DOHH2 (cell line): ENCODE measurements at regions not wholly inside any gene's neighbourhood (a gene's known extent, or its start where the extent isn't known, plus 50 kb on each side); places are given as distances from the start of the nearest gene placed in this dataset.

ENCODE experiments used
- CTCF ChIP-seq: fragments of 200-600 bp; sonication (generic); IDR thresholded peaks from one replicate; pipeline ENCODE4 v1.5.1; 2014; ENCODE audit warnings: antibody characterized with exemption, mild to moderate bottlenecking, low read depth, low read length; ENCODE audit not compliant: poor library complexity, severe bottlenecking
- EZH2phosphoT487 ChIP-seq: fragments of 200-600 bp; sonication (generic); IDR thresholded peaks from 2 replicates; pipeline ENCODE4 v1.6.1; 2017; ENCODE audit warnings: borderline replicate concordance, mild to moderate bottlenecking, antibody characterized with exemption, low read length, moderate library complexity, mixed read lengths

GRCh38 chr10:34885011-34885410 is 69.9 kb upstream of the PARD3 start:
- TF ChIP-seq CTCF (no peak), EZH2phosphoT487 (no peak)
